SK-N-SH treated with all-trans-retinoic acid at 6 μM for 48 hours (cell line): ENCODE measurements at regions not wholly inside any gene's neighbourhood (a gene's known extent, or its start where the extent isn't known, plus 50 kb on each side); places are given as distances from the start of the nearest gene placed in this dataset.

Experiments
- ARNTL ChIP-seq: fragments of 450-650 bp; formaldehyde crosslinking; IDR thresholded peaks from 2 replicates; pipeline ENCODE4 v1.5.0; 2020; ENCODE audit warnings: low read depth, mild to moderate bottlenecking, moderate library complexity, borderline replicate concordance
- BACH2 ChIP-seq: fragments of 250-450 bp; sonication (Bioruptor Pico); IDR thresholded peaks from 2 replicates; pipeline ENCODE4 v1.9.0; 2021; ENCODE audit warnings: mild to moderate bottlenecking, borderline replicate concordance
- CREB5 ChIP-seq: fragments of 250-450 bp; sonication (Bioruptor Pico); IDR thresholded peaks from 2 replicates; pipeline ENCODE4 v1.5.1; 2020; ENCODE audit warnings: low read depth, mild to moderate bottlenecking, moderate library complexity
- CSDC2 ChIP-seq: fragments of 250-450 bp; sonication (Bioruptor Pico); IDR thresholded peaks from 2 replicates; pipeline ENCODE4 v1.5.0; 2020; ENCODE audit warnings: mild to moderate bottlenecking, moderate library complexity
- PATZ1 ChIP-seq: fragments of 250-450 bp; sonication (Bioruptor Pico); IDR thresholded peaks from 2 replicates; pipeline ENCODE4 v1.8.0; 2020; ENCODE audit warnings: mild to moderate bottlenecking, moderate library complexity, borderline replicate concordance
- PPARA ChIP-seq: fragments of 250-450 bp; sonication (Bioruptor Pico); IDR thresholded peaks from 2 replicates; pipeline ENCODE4 v1.5.0; 2020; ENCODE audit warnings: mild to moderate bottlenecking, borderline replicate concordance
- RARB ChIP-seq: fragments of 250-450 bp; sonication (Bioruptor Pico); IDR thresholded peaks from 2 replicates; pipeline ENCODE4 v1.8.0; 2021; ENCODE audit warnings: mild to moderate bottlenecking, moderate library complexity
- SNAI2 ChIP-seq: fragments of 250-450 bp; sonication (Bioruptor Pico); IDR thresholded peaks from 2 replicates; pipeline ENCODE4 v1.5.0; 2020; ENCODE audit warnings: mild to moderate bottlenecking, moderate library complexity
- TOX ChIP-seq: fragments of 250-450 bp; sonication (Bioruptor Pico); IDR thresholded peaks from 2 replicates; pipeline ENCODE4 v1.8.0; 2021; ENCODE audit warnings: mild to moderate bottlenecking, moderate library complexity, borderline replicate concordance
- TSHZ2 ChIP-seq: fragments of 250-450 bp; sonication (Bioruptor Pico); IDR thresholded peaks from 2 replicates; pipeline ENCODE4 v1.5.0; 2020; ENCODE audit warnings: mild to moderate bottlenecking, moderate library complexity
- ZFP3 ChIP-seq: fragments of 250-450 bp; sonication (Bioruptor Pico); IDR thresholded peaks from 2 replicates; pipeline ENCODE4 v1.5.0; 2020; ENCODE audit warnings: mild to moderate bottlenecking, moderate library complexity
- ZNF70 ChIP-seq: fragments of 450-650 bp; formaldehyde crosslinking; IDR thresholded peaks from 2 replicates; pipeline ENCODE4 v1.5.0; 2020; ENCODE audit warnings: mild to moderate bottlenecking, moderate library complexity

GRCh38 chr4:124282301-124282898, 430.1 kb downstream of the ANKRD50 start:
- TF ChIP-seq ZFP3 (no peak), BACH2 (no peak), TSHZ2 (no peak), CSDC2 (CRISPR knock-in tag) (no peak), PATZ1 (CRISPR knock-in tag) (no peak), TOX (CRISPR knock-in tag) (no peak), ARNTL (no peak), SNAI2 (CRISPR knock-in tag) (no peak), CREB5 (CRISPR knock-in tag) (no peak), ZNF70 (CRISPR knock-in tag) (no peak), RARB (no peak), PPARA (CRISPR knock-in tag) (no peak)
